RCC 7860 (cell line): ENCODE measurements at regions not wholly inside any gene's neighbourhood (a gene's known extent, or its start where the extent isn't known, plus 50 kb on each side); places are given as distances from the start of the nearest gene placed in this dataset.
"Not testable (repeated sequence)": the region's sequence is repeated elsewhere in the genome, so short reads cannot be mapped to it uniquely, and the experiment has no call there.

Experiments used
- DNase-seq: peaks from one replicate; pipeline ENCODE4 v3.0.0-alpha.2; 2015; ENCODE audit warnings: low spot score
- FAIRE-seq: peaks from 2 replicates; lab custom pipeline; 2012; peaks lifted over from hg19 to GRCh38; lab: Jason Lieb, UNC

GRCh38 chr3:165635791-165636683 is 201.2 kb downstream of the BCHE start:
- DNase-seq (peak; percentile 62), FAIRE-seq (peak; percentile 89)

- DNase-seq (no peak), FAIRE-seq (no peak)
Measured at GRCh38 chr3:165624761-165625160, 212.5 kb downstream of the BCHE start.

GRCh38 chr3:165622356-165622755 is 214.9 kb downstream of the BCHE start:
- no peak for FAIRE-seq
- DNase-seq, result no peak

GRCh38 chr3:165619069-165619468 is 218.2 kb downstream of the BCHE start:
- no peak for FAIRE-seq
- DNase-seq, result no peak

- DNase-seq, result no peak
- FAIRE-seq, result no peak
Measured at GRCh38 chr3:165617134-165617533, 220.1 kb downstream of the BCHE start.

GRCh38 chr3:165614337-165614736 is 222.9 kb downstream of the BCHE start:
- DNase-seq (no peak), FAIRE-seq (no peak)

GRCh38 chr3:165613014-165613413 is 224.2 kb downstream of the BCHE start:
- no peak for FAIRE-seq
- DNase-seq, result no peak

GRCh38 chr3:165607221-165607620 is 230.0 kb downstream of the BCHE start:
- DNase-seq, result no peak

GRCh38 chr3:165603196-165603595 is 234.0 kb downstream of the BCHE start:
- DNase-seq (no peak), FAIRE-seq (no peak)

More at GRCh38 chr3:165607221-165607620, 230.0 kb downstream of the BCHE start:
- no peak for FAIRE-seq

- DNase-seq, result not testable (repeated sequence)
Measured at GRCh38 chr3:165572566-165572965, 264.7 kb downstream of the BCHE start.

GRCh38 chr3:165568907-165569462 is 268.2 kb downstream of the BCHE start:
- FAIRE-seq, result no peak
- DNase-seq, result no peak

More at GRCh38 chr3:165572566-165572965, 264.7 kb downstream of the BCHE start:
- not testable (repeated sequence) for FAIRE-seq

GRCh38 chr3:165555785-165556184 is 281.4 kb downstream of the BCHE start:
- no peak for DNase-seq
- FAIRE-seq, result no peak

GRCh38 chr3:165553371-165553770 is 283.9 kb downstream of the BCHE start:
- no peak for FAIRE-seq
- DNase-seq, result no peak

GRCh38 chr3:165549665-165550064 is 287.6 kb downstream of the BCHE start:
- DNase-seq, result no peak
- no peak for FAIRE-seq

- DNase-seq (no peak), FAIRE-seq (no peak)
Measured at GRCh38 chr3:165549037-165549436, 288.2 kb downstream of the BCHE start.

- DNase-seq (no peak), FAIRE-seq (no peak)
Measured at GRCh38 chr3:165545059-165545458, 292.2 kb downstream of the BCHE start.

- FAIRE-seq (no peak), DNase-seq (no peak)
Measured at GRCh38 chr3:165544432-165544831, 292.8 kb downstream of the BCHE start.

- FAIRE-seq (no peak), DNase-seq (no peak)
Measured at GRCh38 chr3:165538166-165538565, 299.1 kb downstream of the BCHE start.

- DNase-seq (no peak), FAIRE-seq (no peak)
Measured at GRCh38 chr3:165532851-165533250, 304.4 kb downstream of the BCHE start.

GRCh38 chr3:165529451-165529850 is 307.8 kb downstream of the BCHE start:
- FAIRE-seq (no peak), DNase-seq (no peak)

GRCh38 chr3:165526367-165526766 is 310.9 kb downstream of the BCHE start:
- FAIRE-seq, result no peak
- DNase-seq, result no peak

GRCh38 chr3:165523801-165524200 is 313.4 kb downstream of the BCHE start:
- FAIRE-seq (no peak), DNase-seq (peak; percentile 41)
